HG03108 (cell line): ENCODE measurements at regions not wholly inside any gene's neighbourhood (a gene's known extent, or its start where the extent isn't known, plus 50 kb on each side); places are given as distances from the start of the nearest gene placed in this dataset.
A peak's percentile ranks its signal among the peaks of the same experiment; 100 is the strongest.
"Not testable (repeated sequence)": the region's sequence is repeated elsewhere in the genome, so short reads cannot be mapped to it uniquely, and the experiment has no call there.

Source experiments
- ATAC-seq: cut with Tn5 transposase; IDR thresholded peaks from one replicate; pipeline ENCODE4 v1.9.1; 2021; ENCODE audit warnings: moderate library complexity; ENCODE audit not compliant: unreplicated experiment

DNA sequence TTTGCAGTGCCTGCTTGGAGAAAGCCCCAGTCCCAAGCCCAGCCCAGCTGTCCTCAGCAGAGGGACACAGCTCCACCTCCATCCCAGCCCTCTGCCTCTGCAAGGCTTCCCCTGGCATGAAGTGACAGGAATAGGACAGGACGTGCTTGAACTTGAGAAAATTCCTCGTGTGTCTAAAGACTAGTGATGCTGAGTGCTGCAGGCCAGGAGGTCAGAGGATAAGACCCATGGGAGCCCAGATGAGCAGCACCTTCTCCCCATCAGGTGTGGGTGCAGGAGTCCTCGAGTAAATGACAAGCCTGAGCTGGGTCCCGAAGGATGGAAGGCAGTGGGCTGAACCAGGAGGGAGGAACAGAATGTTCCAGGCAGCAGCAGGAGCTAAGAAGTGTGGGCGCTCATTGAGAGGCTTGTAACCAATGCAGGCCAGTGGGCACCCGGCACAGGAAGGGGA, 67.8 kb upstream of the UXS1 start:
- ATAC-seq: no peak

DNA sequence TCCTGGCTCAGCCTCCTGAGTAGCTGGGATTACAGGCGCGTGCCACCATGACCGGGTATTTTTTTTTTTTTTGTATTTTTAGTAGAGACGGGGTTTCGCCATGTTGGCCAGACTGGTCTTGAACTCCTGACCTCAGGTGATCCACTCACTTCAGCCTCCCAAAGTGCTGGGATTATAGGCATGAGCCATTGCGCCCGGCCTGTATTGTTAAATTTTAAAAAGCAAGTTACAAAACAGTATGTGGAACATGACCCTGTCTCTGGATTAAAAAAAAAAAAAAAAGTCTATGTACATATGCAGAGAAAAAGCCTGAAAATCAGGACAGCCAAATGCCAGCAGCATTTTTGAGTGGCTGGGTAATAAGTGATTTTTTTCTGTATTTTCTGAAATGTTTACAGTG, 64.8 kb upstream of the UXS1 start:
- not testable (repeated sequence) for ATAC-seq

DNA sequence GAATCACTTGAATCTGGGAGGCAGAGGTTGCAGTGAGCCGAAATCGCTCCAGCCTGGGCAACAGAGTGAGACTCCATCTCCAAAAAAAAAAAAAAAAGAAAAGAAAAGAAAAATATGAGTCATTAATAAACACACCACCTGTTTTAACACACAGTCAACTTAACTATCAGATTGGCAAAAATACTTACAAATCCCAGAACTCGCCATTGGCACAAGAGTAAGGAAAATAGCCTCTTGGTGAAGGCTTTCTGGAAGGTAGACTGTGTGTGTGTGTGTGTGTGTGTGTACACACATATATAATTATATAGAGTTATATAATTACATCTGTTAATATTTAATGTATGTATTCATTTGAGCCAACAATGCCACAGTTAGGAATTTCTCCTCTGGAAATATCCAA, 63.7 kb upstream of the UXS1 start:
- ATAC-seq: no peak

DNA sequence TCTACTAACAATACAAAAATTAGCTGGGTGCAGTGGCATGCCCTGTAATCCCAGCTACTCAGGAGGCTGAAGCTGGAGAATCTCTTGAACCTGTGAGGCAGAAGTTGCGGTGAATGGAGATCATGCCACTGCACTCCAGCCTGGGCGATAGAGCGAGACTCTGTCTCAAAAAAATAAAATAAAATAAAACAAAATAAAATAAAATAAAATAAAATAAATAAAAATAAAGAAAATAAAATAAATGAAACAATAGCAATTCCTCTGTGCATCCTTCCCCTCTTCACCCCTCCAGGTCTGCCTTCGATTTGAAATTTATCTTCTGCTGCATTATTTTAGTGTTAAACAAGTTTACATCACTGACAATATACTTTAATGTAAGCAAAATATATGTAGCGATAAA, 63.0 kb upstream of the UXS1 start:
- no peak for ATAC-seq

DNA sequence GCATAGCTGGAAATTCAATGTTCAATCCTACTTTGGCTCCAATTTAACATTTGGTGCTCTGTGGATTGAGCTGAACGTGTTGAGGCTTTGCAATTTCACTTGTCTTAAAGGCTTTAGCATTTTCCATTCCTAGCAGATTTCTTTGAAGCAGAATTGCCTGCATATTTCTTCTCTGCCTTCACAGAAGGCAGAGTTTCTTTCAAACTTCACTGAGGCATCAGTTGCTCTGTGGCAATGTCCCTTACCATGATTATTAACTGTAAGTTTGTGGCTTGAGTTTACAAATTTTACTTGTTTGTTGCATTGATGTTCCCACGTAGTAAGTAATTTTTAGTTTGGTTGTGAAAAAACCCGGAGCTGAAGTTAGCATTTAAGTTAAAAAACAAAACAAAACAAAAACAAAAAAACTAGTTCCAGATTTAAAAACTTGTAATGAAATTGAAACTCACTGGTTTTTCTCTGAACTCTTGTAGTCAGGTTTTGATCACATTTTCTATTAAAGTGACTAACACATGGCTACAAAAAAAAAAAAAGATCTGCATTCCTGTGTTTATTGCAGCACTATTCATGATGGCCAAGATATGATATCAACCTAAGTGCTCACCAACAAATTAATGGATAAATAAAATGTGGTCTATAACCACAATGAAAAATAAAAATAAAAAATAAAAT, 55.2 kb upstream of the UXS1 start:
- not testable (repeated sequence) for ATAC-seq

DNA sequence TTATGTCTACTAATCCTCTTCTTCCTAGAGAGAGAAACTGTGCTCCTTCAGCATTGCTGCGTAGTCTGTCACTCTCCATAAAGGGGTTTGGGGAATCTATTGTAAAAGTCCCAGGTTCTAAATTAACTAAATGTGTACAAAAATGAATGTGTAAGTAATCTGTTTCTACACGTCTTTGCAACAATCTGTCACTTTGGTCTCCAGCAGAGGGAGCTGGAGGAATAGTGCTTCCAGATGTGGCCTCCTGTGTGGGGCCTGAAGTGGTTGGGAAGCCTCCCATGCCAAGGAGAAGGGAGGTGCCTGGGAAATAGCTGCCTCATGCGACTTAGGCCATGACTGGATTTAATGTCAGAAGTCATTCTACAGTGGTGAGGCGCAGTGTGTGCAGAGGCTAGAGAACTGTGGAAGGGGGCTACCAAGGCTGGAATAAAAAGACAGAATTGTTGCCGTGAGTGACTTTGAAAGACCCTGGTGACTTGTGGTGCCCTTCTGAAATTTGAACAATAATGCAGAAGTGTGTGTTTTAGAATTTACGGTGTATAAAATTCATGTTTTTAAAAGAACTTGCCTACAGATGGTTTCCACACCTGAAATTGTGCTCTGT, 54.5 kb upstream of the UXS1 start:
- ATAC-seq: peak; percentile 58
